Fibroblast of lung (primary cell): ENCODE measurements at regions not wholly inside any gene's neighbourhood (a gene's known extent, or its start where the extent isn't known, plus 50 kb on each side); places are given as distances from the start of the nearest gene placed in this dataset.

Source experiments
- DNase-seq, 2 donors: peaks; one replicate each; pipeline versions ENCODE4 v3.0.0 to v3.0.0-alpha.2; 2010; ENCODE audit warnings: low read depth in 2 of 2
- H2AFZ ChIP-seq: 2 replicates; pipeline ENCODE4 v1.5.1; 2012; ENCODE audit warnings: low read length, control low read depth, inconsistent platforms
- H3K27ac ChIP-seq: 2 replicates; pipeline ENCODE4 v1.5.1; 2011; ENCODE audit warnings: low read length, control low read depth; ENCODE audit not compliant: insufficient read depth
- H3K27me3 ChIP-seq: 2 replicates; pipeline ENCODE4 v1.5.1; 2011; ENCODE audit warnings: mild to moderate bottlenecking, low read length; ENCODE audit not compliant: control insufficient read depth, insufficient read depth
- H3K36me3 ChIP-seq: 2 replicates; pipeline ENCODE4 v1.5.1; 2011; ENCODE audit warnings: low read length; ENCODE audit not compliant: control insufficient read depth, insufficient read depth
- H3K4me1 ChIP-seq: 2 replicates; pipeline ENCODE4 v1.5.1; 2011; ENCODE audit warnings: low read length; ENCODE audit not compliant: control insufficient read depth, insufficient read depth; ENCODE audit errors: extremely low read depth
- H3K4me2 ChIP-seq: 2 replicates; pipeline ENCODE4 v1.5.1; 2011; ENCODE audit warnings: low read length, control low read depth; ENCODE audit not compliant: insufficient read depth; ENCODE audit errors: extremely low read depth
- H3K4me3 ChIP-seq, 4 experiments: fragments of 200-600 bp in 1 of 4; sonication (generic) in 1 of 4; replicated peaks in 1 of 4; 2 replicates each; pipeline ENCODE4 v1.5.1; 2011 to 2016; ENCODE audit warnings: low read length in 4 of 4, low read depth in 3 of 4, mild to moderate bottlenecking in 3 of 4, control low read depth in 2 of 4, inconsistent platforms in 1 of 4, mixed read lengths in 1 of 4; ENCODE audit not compliant: insufficient read depth in 1 of 4; ENCODE audit errors: control extremely low read depth in 1 of 4
- H3K79me2 ChIP-seq: 2 replicates; pipeline ENCODE4 v1.5.1; 2012; ENCODE audit warnings: mild to moderate bottlenecking, low read length, inconsistent platforms; ENCODE audit not compliant: control insufficient read depth, insufficient read depth
- H3K9ac ChIP-seq: 2 replicates; pipeline ENCODE4 v1.5.1; 2011; ENCODE audit warnings: mild to moderate bottlenecking, low read length, control low read depth; ENCODE audit not compliant: insufficient read depth
- H3K9me3 ChIP-seq: 2 replicates; pipeline ENCODE4 v1.5.1; 2012; ENCODE audit warnings: low read depth, low read length; ENCODE audit not compliant: control insufficient read depth, insufficient read depth
- H4K20me1 ChIP-seq: 2 replicates; pipeline ENCODE4 v1.5.1; 2011; ENCODE audit warnings: low read length; ENCODE audit not compliant: control insufficient read depth, insufficient read depth; ENCODE audit errors: extremely low read depth
- CTCF ChIP-seq, 2 donors: IDR thresholded peaks in 1 of 2; conservative IDR thresholded peaks in 1 of 2; 1 replicate in 1 of 2; 2 replicates in 1 of 2; pipeline ENCODE4 v1.5.1; 2011 to 2012; ENCODE audit warnings: low read length in 2 of 2, control low read depth in 1 of 2, inconsistent platforms in 1 of 2, low read depth in 1 of 2, mild to moderate bottlenecking in 1 of 2
- EZH2 ChIP-seq: IDR thresholded peaks from 2 replicates; pipeline ENCODE4 v1.5.1; 2012; ENCODE audit warnings: low read length, control low read depth, mild to moderate bottlenecking; ENCODE audit errors: missing control alignments

- Histone ChIP-seq H3K4me3 (no peak overlapping the region), H3K4me1 (no peaks in the 10 kb centered on the region), H3K79me2 (no peaks in the 10 kb centered on the region), H3K4me2 (no peak overlapping the region), H3K9me3 (no peaks in the 10 kb centered on the region), H4K20me1 (no peaks in the 10 kb centered on the region), H3K9ac (no peak overlapping the region), H3K27me3 (no peaks in the 10 kb centered on the region), H2AFZ (no peak overlapping the region), H3K27ac (no peak overlapping the region), H3K36me3 (no peaks in the 10 kb centered on the region)
- no peak for DNase-seq
- TF ChIP-seq EZH2: no peak
Measured at GRCh38 chr15:93428150-93428549, 339.1 kb upstream of the RGMA start.

GRCh38 chr15:93424131-93424530 lies 335.1 kb upstream of the RGMA start:
- Histone ChIP-seq H2AFZ (no peak overlapping the region), H3K9ac (no peak overlapping the region), H3K4me1 (no peaks in the 10 kb centered on the region), H4K20me1 (no peaks in the 10 kb centered on the region), H3K4me3 (no peak overlapping the region), H3K27ac (no peak overlapping the region), H3K36me3 (no peaks in the 10 kb centered on the region), H3K4me2 (no peak overlapping the region), H3K27me3 (no peaks in the 10 kb centered on the region), H3K79me2 (no peaks in the 10 kb centered on the region), H3K9me3 (no peaks in the 10 kb centered on the region)
- TF ChIP-seq CTCF (conservative IDR thresholded peaks at IDR 0.05 in 1 of 2, IDR thresholded peaks at IDR 0.05 in 1 of 2; ENCODE audit: low read depth in 1 of 2, low read length in 2 of 2): no peak
- no peak for TF ChIP-seq EZH2
- DNase-seq: no peak

- Histone ChIP-seq H3K9ac (no peak overlapping the region), H3K4me1 (no peaks in the 10 kb centered on the region), H3K4me2 (no peak overlapping the region), H4K20me1 (no peaks in the 10 kb centered on the region), H3K9me3 (no peaks in the 10 kb centered on the region), H2AFZ (no peak overlapping the region), H3K27me3 (no peaks in the 10 kb centered on the region), H3K4me3 (no peak overlapping the region), H3K27ac (no peak overlapping the region), H3K36me3 (no peaks in the 10 kb centered on the region), H3K79me2 (no peaks in the 10 kb centered on the region)
- DNase-seq: no peak
- TF ChIP-seq EZH2 (no peak), CTCF (conservative IDR thresholded peaks at IDR 0.05 in 1 of 2, IDR thresholded peaks at IDR 0.05 in 1 of 2; ENCODE audit: low read depth in 1 of 2, low read length in 2 of 2) (no peak)
Measured at GRCh38 chr15:93422476-93422875, 333.5 kb upstream of the RGMA start.
